HFFc6 (cell line): ENCODE measurements at regions not wholly inside any gene's neighbourhood (a gene's known extent, or its start where the extent isn't known, plus 50 kb on each side); places are given as distances from the start of the nearest gene placed in this dataset.

ENCODE experiments used
- DNase-seq: peaks from one replicate; pipeline ENCODE4 v3.0.0-alpha.2; 2018
- H3K27ac Mint-ChIP-seq: 2 replicates; pipeline ENCODE4 v1.8.0; 2020; ENCODE audit warnings: mild to moderate bottlenecking, mixed read lengths
- H3K27me3 Mint-ChIP-seq: 2 replicates; pipeline ENCODE4 v1.8.0; 2021; ENCODE audit warnings: mild to moderate bottlenecking, moderate library complexity, mixed read lengths; ENCODE audit not compliant: insufficient read depth
- H3K36me3 Mint-ChIP-seq: 2 replicates; pipeline ENCODE4 v1.8.0; 2021; ENCODE audit warnings: low read depth, mixed read lengths
- H3K4me1 Mint-ChIP-seq: 2 replicates; pipeline ENCODE4 v1.8.0; 2020; ENCODE audit warnings: low read depth, mixed read lengths
- H3K4me3 Mint-ChIP-seq: 2 replicates; pipeline ENCODE4 v1.8.0; 2020; ENCODE audit warnings: mild to moderate bottlenecking, moderate library complexity, mixed read lengths
- H3K9me3 Mint-ChIP-seq: 2 replicates; pipeline ENCODE4 v1.8.0; 2020; ENCODE audit warnings: mild to moderate bottlenecking, mixed read lengths
- TF ChIP-seq, protein P1 (sequence below): fragments of 200-600 bp; sonication (generic); IDR thresholded peaks from 2 replicates; pipeline ENCODE4 v1.5.0; 2021; ENCODE audit warnings: antibody characterized with exemption, mild to moderate bottlenecking

DNA sequence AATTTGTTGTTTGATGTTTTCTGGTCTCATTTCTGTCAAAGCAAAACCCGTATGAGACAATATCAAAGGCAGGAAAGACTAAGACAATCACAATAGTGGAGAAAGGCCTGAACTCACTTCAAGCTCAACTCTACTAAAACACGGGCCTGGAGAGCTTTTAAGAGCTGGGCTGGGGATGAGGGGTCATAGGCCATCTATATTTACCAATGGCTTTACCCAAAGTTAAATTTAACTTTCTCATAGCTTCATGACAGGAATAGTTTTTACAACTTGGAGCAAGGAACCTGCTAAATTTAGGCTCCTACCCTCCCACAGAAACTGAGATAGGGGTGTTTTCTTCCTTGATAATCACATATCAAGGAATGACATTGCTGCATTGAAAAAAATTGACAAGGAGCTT, 223.4 kb upstream of the CHORDC1 start:
- no peak overlapping the region for H3K27ac Mint-ChIP-seq

DNA sequence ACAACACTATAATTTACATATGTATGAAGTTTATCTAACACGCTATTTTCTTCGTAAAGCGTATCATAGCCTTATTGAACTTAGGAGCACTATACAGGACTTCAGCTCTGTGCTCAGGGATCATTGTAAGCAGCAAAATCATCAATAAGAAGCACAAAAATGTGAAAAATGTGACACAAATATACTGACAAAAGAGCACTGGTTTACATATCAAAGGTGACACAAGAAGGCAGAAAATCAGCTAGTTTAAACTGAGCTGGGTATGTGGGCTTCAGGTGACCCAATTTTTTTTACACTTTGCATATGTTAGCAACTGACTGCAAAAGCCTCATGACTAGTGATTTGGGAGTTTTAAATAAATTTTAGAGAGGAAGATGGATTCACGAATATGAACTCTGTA, 215.2 kb upstream of the CHORDC1 start:
- TF ChIP-seq, protein P1, sequence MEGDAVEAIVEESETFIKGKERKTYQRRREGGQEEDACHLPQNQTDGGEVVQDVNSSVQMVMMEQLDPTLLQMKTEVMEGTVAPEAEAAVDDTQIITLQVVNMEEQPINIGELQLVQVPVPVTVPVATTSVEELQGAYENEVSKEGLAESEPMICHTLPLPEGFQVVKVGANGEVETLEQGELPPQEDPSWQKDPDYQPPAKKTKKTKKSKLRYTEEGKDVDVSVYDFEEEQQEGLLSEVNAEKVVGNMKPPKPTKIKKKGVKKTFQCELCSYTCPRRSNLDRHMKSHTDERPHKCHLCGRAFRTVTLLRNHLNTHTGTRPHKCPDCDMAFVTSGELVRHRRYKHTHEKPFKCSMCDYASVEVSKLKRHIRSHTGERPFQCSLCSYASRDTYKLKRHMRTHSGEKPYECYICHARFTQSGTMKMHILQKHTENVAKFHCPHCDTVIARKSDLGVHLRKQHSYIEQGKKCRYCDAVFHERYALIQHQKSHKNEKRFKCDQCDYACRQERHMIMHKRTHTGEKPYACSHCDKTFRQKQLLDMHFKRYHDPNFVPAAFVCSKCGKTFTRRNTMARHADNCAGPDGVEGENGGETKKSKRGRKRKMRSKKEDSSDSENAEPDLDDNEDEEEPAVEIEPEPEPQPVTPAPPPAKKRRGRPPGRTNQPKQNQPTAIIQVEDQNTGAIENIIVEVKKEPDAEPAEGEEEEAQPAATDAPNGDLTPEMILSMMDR = no peak
- Mint-ChIP-seq H3K36me3 (no peaks in the 10 kb centered on the region), H3K27ac (no peak overlapping the region), H3K9me3 (peaks cover 23% of the 10 kb centered on the region), H3K27me3 (no peaks in the 10 kb centered on the region), H3K4me3 (no peak overlapping the region), H3K4me1 (no peaks in the 10 kb centered on the region)
- no peak for DNase-seq

More for the DNA sequence above, 223.4 kb upstream of the CHORDC1 start:
- TF ChIP-seq, protein P1 = no peak
- Mint-ChIP-seq H3K4me1 (no peaks in the 10 kb centered on the region), H3K36me3 (no peaks in the 10 kb centered on the region), H3K9me3 (peaks cover 12% of the 10 kb centered on the region), H3K4me3 (no peak overlapping the region), H3K27me3 (no peaks in the 10 kb centered on the region)
- no peak for DNase-seq

DNA sequence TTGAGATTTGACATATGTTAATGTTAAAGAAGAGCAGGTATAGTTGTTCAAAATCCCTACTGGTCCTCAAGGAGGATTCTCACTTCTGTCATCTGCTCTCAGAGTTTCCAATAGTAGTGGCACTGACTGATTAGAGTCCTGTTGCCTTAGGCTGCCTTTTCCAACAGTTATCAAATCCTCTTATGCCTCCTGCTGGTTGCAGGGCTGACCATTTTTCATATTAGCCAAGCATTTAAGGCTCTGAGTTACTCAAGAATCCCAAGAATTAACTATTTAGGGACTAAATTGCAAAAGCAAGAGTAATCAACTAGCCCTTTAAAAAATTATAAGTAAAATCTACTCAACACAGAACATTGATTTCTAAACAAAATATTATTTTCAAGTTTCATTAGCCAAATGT, 212.0 kb upstream of the CHORDC1 start:
- TF ChIP-seq, protein P1 = no peak

DNA sequence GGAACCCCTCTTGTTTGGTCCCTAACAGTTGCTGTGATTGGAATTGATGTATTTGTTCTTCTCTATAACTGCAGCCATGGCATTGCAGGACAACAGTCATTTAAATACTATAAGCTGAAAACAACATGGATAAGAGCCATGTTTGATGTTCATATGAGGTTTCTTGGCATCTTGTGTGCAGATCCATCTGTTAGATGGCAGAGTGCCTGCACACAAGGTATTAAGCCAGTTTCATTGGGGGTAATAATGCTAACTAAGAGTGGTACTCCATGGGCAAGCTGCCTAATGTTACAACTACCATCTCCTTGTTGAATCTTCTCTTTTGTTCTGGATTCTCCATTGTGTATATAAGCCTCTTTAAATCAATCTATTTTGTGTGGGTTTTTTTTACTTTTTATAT, 206.0 kb upstream of the CHORDC1 start:
- TF ChIP-seq, protein P1 = no peak
- Mint-ChIP-seq H3K4me3 (no peak overlapping the region), H3K27ac (no peak overlapping the region), H3K27me3 (no peaks in the 10 kb centered on the region; the same call in 1 of the 2 replicates), H3K36me3 (no peaks in the 10 kb centered on the region), H3K4me1 (no peaks in the 10 kb centered on the region), H3K9me3 (peaks cover 17% of the 10 kb centered on the region)
- DNase-seq = no peak

More for the DNA sequence above, 212.0 kb upstream of the CHORDC1 start:
- H3K9me3 Mint-ChIP-seq = peaks cover 23% of the 10 kb centered on the region
- H3K36me3 Mint-ChIP-seq = no peaks in the 10 kb centered on the region
- no peak for DNase-seq
- no peak overlapping the region for H3K4me3 Mint-ChIP-seq
- no peak overlapping the region for H3K27ac Mint-ChIP-seq
- no peaks in the 10 kb centered on the region for H3K4me1 Mint-ChIP-seq
- H3K27me3 Mint-ChIP-seq = no peaks in the 10 kb centered on the region; the same call in 1 of the 2 replicates

DNA sequence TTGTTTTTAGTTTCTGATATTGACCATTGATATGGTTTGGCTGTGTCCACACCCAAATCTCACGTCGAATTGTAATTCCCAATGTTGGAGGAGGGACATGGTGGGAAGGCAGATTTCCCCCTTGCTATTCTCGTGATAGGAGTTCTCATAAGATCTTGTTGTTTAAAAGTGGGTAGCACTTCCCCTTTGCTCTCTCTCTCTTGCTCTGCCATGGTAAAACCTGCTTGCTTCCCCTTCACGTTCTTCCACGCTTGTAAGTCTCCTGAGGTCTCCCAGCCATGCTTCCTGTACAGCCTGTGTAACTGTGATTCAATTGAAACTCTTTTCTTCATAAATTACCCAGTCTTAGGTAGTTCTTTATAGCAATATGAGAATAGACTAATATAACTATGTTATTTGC, 203.6 kb upstream of the CHORDC1 start:
- no peak overlapping the region for H3K4me3 Mint-ChIP-seq
- H3K9me3 Mint-ChIP-seq = peaks cover 27% of the 10 kb centered on the region

More for the DNA sequence above, 203.6 kb upstream of the CHORDC1 start:
- Mint-ChIP-seq H3K36me3 (no peaks in the 10 kb centered on the region), H3K27me3 (no peaks in the 10 kb centered on the region; the same call in 1 of the 2 replicates), H3K27ac (no peak overlapping the region), H3K4me1 (no peaks in the 10 kb centered on the region)
- no peak for DNase-seq
- TF ChIP-seq, protein P1 = no peak
